ENCODE measurements at regions not wholly inside any gene's neighbourhood (a gene's known extent, or its start where the extent isn't known, plus 50 kb on each side); places are given as distances from the start of the nearest gene placed in this dataset.

GRCh38 chr11:97610854-97611253, 1221.0 kb downstream of the JRKL start:
- TF ChIP-seq POLR2A (IDR thresholded peaks at IDR 0.05; ENCODE audit: low read depth, low read length), result no peak
- TF ChIP-seq CTCF (conservative IDR thresholded peaks at IDR 0.05; ENCODE audit: low read depth, low read length), result no peak
- TF ChIP-seq ELK1 (IDR thresholded peaks at IDR 0.05; ENCODE audit: borderline replicate concordance, low read depth, low read length), result no peak
- TF ChIP-seq RFX5 (IDR thresholded peaks at IDR 0.05; ENCODE audit: low read depth, low read length), result no peak
- TF ChIP-seq FOS (IDR thresholded peaks at IDR 0.05; ENCODE audit: low read depth, low read length), result no peak
- TF ChIP-seq RCOR1 (IDR thresholded peaks at IDR 0.05; ENCODE audit: insufficient replicate concordance, low read length), result no peak
- TF ChIP-seq MAFK (IDR thresholded peaks at IDR 0.05; ENCODE audit: low read depth, low read length), result no peak
- TF ChIP-seq NFE2L2 (IDR thresholded peaks at IDR 0.05; ENCODE audit: low read depth, low read length), result no peak
- no peak for TF ChIP-seq BHLHE40 (IDR thresholded peaks at IDR 0.05; ENCODE audit: low read depth, low read length)
- TF ChIP-seq RAD21 (IDR thresholded peaks at IDR 0.05; ENCODE audit: low read length), result no peak
- TF ChIP-seq SMC3 (IDR thresholded peaks at IDR 0.05; ENCODE audit: low read depth, low read length), result no peak

All from IMR-90 (cell line).